Fibroblast of skin of abdomen (primary cell): ENCODE measurements at regions not wholly inside any gene's neighbourhood (a gene's known extent, or its start where the extent isn't known, plus 50 kb on each side); places are given as distances from the start of the nearest gene placed in this dataset.

Source experiments
- DNase-seq: peaks from one replicate; pipeline ENCODE4 v3.0.0-alpha.2; 2013

DNA sequence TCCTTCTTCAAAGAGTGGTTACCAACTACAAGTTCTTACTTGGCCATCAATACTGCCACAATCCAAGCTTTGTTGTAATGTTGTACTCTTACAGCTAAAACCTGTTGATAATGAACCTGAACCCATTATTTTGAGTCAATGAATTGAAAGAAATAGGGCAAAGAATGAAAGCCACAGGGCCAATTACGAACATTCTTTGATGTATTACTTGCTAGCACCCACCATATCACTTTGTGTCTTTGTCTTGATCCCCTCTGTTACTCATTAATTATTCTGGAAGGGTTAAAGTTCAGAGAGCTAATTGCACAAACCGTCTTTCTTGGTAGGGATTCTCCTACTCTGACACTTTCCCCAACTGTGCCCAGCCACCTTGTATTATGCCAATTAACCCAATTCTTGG is 53.2 kb upstream of the TFEC start:
- DNase-seq = no peak

DNA sequence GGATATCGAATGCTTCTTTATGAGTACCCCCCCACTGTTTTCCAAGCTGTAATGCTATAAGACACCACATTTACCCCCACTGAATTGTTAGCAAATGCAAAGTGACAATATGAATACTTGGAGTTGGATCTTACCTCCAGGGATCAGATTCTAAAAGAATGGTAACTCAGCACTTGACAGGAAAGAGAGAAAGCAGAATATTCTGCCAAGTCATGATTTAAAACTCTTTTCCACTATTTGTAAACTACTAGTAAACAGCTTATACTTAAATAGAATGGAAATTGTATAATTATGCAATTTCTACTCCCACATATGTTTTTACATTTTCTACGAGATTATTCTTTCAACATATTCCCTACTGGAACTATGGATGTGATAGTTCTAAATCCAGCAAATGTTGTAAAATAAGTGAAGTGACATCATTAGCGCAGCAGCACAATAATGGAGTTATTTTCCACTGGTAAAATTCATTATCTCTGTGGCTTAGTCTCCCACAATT is 56.0 kb upstream of the TFEC start:
- no peak for DNase-seq

DNA sequence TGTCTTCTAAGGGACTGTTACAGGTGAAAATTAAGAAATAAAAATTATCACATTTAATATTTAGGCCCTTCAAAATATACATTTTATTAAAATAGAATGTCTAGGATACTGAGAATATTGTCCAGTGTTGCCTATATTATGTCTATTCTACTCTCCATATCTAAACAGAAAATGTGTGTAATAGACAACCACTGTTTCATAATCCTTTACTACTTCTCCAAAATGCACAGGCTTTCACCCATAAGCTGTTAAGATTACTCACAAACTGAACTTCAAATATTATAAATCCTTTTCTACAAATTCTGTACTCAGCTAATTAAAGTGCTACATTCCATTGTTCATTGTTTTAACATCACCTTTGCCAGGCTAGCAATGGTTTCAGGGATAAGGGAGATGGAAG is 56.7 kb upstream of the TFEC start:
- DNase-seq = no peak

DNA sequence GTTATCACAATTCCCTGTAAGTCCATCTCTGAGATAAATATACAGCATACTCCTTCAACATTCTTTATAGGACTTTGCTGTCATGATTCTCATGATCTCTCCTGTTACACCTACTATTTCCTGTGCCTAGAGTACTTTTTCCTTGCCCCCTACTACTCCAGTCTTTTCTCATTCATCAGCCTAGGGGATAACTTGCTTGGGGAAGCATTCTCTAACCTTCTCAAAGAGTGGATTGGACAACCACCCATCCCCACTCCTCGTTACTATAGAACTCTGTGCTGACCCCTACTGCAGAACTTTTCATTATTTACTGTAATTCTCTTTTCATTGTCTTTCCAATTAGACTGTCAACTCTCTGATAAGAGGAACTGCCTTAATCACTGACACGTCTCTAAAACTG is 57.4 kb upstream of the TFEC start:
- no peak for DNase-seq

DNA sequence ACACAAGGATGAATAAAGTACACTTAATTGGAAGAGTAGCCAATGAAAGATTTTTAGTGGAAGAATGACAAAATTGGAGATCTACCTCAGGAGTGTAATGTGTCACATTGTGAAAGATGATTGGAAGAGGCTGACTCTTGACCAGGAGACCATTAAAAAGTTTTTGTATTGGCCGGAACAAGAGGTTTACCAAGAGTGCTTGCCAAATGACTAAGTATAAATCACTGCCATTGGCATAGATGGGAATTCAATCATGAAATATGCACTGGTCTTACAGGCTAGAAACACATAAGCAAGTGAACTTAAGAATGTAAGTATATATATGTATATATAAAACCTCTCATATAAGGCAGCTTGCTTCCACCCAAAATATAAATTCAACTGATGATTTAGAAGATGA is 58.7 kb upstream of the TFEC start:
- DNase-seq = no peak

DNA sequence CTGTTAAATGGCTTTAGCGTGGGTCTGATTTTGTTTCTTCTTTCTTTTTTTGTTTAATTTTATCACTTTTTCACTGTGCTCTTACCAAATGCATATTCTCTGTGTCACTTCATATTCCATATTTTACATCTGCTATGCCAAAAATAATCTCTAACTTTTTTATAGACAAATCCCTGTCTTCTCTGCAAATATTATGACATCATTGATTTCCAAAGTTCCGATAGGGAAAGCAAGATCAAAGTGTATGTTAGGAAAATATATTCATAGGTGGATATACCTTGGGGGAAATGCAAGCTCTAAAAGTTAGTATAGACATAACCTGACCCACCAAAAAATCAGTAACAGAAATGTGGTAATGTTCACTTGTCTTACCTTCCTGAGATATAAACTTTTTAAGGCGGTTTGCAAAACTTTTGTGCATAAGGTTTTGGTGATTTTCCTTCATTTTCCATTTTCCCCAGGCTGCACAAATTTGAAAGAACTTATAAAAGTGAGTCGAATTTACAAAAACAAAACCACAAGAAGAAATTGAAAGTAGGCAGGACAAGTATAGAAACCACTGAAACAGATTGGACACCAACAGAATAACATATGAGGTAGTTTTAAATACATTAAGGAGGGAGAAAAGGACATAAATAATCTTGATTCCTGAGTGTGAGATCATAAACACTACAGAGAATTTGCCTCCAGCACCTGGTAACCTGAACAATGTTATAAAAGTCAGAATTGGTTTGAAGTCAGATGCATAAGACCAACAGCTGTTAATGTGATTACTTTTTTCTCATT is 63.1 kb upstream of the TFEC start:
- DNase-seq = no peak

DNA sequence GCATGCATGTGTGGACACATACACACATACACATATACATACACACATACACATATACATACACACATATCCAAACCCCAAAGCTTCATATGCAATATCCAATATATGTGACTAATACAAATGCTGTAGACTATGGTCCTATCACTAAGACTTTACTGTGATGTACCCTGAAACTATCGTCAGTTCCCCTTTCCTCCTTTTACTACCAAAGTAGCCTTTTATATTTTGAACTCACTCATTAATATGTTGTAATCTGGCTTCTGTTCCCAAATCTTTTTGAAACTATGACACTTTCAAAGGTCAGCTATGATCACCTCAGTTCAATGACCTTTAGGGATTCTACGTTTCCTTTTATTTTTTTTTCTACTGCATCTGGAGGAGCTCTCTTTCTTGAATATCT is 64.8 kb upstream of the TFEC start:
- no peak for DNase-seq

DNA sequence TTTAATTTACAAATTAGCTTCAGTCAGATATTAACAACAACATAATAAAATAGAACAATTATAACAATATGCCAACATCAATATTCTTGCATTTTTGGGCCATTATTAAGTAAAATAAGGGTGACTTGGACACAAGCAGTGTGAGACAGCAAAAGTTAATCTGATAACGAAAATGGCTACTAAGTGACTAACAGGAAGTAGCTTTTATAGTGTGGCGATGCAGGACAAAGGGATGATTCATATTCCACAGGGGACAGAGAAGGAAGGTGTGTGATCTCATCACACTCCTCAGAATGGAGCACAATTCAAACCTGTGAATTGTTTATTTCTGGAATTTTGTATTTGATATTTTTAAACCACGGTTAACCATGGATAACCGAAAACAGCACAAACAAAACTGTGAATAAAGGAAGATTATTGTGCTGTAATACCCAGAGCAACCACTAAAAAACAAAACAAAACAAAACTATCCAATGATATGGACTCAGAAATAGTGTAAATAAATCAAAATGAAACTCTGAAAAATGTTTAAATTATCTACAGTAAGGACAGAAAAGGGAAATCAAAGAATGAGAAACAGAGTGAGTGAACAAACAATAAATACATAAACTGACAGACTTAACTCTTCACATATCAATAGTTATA is 66.9 kb upstream of the TFEC start:
- peak; percentile 59 for DNase-seq

DNA sequence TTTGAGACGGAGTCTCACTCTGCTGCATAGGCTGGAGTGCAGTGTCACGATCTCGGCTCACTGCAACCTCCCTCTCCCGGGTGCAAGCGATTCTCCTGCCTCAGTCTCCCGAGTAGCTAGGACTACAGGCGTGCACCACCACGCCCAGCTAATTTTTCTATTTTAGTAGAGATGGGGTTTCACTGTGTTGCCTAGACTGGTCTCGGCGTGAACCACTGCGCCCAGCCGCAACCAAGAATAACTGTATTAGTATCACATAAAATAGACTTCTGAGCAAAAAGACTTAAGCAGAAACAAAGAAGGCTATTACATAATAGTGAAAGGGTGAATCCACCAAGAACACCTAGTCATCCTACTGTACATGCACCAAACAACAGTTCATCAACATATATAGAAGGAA is 67.6 kb upstream of the TFEC start:
- no peak for DNase-seq

DNA sequence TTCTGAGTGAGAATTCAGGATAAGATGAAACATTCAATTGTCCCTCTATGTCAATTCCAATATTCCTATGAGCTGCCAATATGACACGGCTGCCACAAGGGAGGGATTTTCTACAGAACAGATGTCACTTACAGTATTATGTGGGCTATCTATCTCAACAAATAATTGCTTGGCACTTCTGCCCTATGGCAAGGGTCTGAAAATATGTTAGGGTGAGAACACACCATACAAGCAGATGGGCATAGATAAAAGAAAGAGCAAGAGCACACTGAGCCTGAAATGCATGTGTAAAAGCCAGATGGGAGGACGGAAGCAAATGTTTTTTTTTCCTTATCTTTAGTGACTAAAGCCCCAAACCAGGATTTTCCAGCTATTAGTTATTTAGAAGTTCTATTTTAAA is 70.1 kb upstream of the TFEC start:
- DNase-seq = no peak

DNA sequence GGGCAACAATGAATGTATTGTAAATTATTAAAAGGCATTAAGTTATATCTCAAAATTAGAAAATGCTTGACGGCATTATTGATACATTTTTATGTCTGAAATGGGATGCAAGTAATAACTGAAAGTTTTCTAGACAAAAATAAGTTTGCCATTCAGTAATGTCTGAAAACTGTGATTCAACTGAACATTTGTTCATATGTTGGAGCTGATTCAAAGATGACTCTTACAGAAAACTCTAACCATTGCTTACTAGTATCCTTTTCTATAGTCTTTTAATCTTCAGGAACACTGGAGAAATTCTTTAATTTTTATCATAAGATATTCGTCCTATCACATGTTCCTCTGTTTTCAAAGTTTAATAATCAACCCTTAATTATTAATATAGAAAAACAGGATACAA is 71.1 kb upstream of the TFEC start:
- peak; percentile 50 for DNase-seq

DNA sequence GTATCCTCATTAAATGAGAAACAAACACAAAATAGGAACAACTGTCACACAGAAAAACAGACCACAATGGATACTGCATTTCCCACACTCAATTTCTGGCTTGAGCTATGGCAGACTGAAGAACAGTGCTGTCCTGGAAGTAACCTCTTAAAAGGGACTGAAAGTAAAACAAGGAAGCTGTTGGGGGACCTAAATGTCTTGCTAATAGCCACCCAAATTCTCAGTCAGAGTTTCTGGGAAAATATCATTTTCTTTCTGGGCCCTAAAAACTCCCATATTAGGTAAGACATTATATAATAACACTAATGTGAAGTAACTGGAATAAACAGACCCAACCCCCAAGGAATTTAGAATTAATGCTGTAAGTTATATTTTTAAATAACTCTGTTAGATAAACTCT is 80.9 kb upstream of the TFEC start:
- no peak for DNase-seq

DNA sequence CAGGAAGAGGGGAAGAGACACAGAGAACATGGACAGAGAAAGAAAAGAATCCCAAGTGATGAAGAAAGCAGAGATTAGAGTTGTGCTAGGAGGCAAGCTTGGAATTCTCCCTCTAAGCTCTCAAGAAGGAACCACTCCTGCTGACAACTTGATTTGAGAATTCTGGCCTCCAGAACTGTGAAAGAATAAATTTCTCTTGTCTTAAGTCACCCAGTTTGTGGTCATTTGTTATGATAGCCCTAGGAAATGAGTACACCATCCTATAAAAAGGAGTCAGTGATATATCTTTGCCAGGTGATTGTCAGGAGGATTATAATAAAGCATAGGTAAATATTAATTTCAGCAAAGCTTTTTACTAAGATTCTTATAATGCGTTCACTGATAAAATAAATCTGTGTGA is 82.7 kb upstream of the TFEC start:
- DNase-seq = no peak

DNA sequence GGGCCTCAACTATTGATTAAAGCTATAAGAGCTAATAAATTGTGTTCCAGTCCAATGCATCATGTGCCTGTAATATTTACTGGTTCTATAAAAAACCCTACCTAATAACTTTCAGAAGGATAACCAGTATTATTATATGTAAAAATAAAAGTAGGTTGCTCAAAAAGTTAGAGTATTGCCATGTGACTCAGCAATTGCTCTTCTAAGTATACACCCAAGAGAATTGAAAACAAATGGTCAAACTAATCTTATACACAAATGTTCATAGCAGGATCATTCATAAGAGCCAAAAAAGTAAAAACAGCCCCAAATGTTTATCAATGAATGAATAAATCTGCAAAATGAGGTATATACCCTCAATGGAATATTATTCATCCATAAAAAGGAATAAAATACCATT is 89.5 kb upstream of the TES start:
- no peak for DNase-seq

DNA sequence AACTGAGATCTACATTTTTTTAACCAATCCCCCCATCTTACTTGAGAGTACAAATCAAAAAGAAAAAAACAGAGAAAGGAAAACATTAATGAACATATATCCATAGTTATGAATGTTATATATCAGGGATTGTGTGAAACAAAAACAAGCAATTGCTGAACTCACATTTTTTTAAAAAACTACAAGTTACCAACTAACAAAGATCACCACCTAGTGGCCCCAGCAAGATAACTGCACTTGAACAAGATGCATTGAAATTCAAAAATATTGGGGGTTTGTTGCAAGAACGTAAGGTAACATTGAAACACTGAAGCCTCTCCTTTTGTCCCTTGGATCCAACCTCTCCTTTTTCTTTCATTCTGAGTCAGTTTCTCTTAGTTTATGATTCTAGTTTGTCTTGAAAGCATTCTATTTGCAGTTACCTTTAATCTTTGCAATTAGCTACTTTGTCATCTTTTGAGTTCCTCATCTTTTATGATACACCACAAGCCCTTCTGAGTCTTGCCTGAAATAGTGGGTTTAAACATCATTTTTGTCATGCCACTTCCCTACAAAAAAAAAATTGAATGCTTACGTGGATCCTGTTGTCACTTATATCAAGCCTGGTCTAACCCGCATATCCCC is 87.3 kb upstream of the TES start:
- DNase-seq = peak; percentile 33

DNA sequence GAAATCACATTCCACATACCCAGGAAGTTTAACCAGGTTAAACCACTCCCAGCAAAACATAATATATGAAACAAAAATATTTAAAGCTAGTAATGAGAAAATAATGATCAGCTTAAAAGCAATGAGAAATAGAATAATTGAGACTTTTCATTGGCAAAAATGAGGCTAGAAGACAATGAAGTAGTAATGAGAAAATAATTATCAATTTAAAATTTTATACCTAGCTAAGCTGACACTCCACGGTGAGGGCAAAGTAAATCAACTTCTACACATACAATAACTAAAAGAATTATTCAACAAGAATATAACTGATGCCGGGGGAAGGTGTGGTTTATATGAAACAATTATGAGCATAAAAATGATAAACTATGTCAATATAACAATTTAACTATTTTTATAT is 82.2 kb upstream of the TES start:
- DNase-seq = no peak

DNA sequence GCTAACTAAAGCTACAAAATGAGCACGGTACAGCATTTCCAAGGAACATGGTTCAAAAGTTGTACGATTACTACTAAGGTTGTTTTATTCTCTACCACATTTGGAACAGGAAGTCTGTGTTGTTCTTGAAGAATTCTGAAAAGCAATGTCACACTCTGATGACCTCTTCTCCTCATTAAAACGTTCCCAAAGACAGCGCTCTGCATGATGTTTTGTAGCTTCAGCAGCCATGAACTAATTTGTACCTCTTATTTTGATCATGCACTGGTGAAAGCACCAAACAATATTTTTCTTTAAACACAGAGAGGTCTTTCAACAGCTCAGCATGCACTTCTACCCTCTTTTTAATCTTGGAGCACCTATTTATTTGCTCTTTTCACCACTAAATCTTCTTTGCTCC is 75.0 kb upstream of the TES start:
- no peak for DNase-seq

DNA sequence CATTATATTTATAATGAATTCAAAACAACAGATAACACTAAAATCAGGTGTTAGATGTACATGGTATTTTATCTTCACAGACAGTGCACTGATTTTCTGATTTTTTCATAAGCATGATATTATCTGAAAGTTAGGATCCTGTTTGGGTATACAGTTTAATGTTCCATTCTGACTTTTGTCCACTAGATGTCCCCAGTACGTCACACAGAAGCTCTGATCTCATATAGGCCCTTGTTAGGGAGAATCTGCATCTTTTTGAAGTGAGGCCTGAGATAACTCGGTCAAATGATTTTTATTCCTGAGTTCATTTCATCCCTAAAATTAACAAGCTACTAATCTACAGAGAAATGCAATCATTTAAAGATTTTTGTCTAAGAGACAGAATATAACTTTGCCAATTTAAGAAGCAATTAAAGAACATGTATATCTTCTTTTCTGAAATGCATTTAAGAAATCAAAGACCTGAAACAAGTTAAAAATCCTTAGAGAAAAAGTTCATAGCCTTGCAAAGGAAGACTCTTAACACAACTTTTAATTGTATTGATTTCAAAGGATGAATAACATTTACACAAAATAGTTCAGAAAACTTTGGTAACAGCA is 72.0 kb upstream of the TES start:
- peak; percentile 70 for DNase-seq

DNA sequence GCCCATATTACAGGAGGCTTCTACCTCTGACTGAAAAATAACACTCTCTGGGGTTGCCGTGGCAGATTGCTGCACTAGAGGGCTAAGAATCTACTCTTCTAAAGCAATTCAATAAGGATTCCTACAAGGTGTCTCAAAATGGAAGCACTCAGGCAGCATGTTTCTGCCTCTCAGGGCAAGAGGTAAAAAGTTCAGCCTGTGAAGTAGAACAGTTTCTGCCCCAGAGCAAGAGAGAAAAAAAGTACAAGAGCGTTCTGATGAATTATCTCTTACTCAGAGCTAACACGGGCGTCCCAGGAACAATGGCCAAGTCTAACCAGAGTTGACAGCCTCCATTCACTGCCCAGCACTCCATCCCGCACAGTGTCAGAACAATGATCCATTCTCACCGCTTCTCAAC is 71.3 kb upstream of the TES start:
- DNase-seq = no peak

DNA sequence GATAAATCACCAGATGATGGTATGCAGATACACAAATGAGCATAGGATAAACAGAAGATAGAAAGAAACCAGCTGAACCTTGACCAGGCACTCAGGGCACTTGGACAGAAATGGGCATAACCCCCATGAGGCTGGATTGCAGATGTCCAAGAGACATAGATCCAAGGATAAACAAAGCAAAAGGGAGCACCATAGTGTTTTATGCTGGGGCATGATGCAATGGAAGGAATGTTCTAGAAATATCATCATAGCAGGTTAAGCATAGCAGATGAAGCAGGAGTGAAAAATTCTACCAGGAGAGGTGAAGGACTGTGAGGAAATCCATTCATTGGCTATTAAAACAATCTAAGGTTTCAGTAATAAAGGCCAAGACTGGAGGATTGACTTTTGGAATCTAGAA is 70.5 kb upstream of the TES start:
- DNase-seq = peak; percentile 20

DNA sequence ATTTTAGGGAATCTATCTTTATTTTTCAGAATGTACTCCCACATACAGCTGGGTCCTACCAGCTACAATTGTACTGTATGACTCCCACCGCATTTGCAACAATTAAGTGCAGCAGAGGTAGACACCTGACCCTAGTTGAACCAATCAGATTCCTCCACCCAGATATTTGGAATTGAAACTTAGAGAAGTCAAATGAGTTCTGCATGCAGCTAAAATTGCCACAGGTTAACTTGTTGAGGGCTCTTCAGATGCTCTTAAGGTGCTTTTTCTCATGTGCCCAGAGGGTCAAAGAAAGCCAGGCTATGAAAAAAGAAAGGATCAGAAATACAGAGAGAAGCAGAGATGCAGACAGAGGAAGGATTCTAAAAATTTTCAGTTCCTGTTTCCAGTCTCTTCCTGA is 68.0 kb upstream of the TES start:
- no peak for DNase-seq

DNA sequence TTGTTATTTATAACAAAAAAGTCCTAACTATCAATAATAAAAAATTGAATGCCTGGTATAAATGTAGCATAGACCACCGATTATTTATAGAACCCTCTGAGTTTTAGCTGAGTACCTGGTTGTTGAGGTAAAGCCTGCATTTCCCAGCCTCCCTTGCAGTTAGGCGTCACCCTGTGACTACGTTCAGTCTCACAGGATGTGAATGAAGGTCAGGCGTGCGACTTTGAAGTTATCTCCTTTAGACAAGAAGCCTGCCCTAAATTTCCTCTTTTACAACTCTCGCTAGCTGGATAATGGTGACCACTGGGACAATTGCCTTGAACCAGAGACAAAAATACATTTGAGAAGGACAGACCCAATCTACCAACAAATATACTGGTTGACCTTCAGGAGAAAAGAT is 67.5 kb upstream of the TES start:
- DNase-seq = no peak

DNA sequence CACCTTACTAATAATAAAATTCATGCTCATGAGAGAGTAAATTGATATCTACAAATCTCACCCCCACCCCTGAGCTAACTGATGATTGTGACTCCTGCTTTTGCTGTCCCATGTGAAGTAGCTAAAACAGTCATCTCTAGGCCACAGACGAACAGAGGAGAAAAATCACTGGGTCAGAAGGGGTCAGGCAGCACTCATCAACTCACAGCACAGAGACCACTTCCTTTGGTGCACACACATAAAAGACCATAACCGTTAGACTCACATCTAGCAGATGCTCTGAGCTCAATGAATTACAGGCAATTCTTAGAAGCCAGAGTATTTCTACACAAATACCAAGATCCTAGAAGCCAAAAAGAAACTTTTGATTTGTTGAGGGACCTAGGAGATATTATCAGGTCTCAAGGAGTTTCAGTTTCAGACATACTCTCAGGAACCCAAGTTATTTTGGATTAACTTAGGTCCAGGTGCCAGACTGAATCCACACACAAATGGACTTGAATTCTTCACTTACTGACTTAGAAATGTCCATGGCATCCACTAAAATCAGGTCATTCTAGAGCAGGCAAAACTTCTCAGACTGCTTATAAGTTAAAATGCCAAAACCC is 65.0 kb upstream of the TES start:
- DNase-seq = no peak
